ENCODE measurements at regions not wholly inside any gene's neighbourhood (a gene's known extent, or its start where the extent isn't known, plus 50 kb on each side); places are given as distances from the start of the nearest gene placed in this dataset.

- no peak for ATAC-seq
- intact Hi-C loops (cut with DNase I): no loop called here
- DNase-seq (ENCODE audit: missing footprints): no peak
These were observed 138.9 kb upstream of the CA10 start for GRCh38 chr17:52297230-52298010.

DNA sequence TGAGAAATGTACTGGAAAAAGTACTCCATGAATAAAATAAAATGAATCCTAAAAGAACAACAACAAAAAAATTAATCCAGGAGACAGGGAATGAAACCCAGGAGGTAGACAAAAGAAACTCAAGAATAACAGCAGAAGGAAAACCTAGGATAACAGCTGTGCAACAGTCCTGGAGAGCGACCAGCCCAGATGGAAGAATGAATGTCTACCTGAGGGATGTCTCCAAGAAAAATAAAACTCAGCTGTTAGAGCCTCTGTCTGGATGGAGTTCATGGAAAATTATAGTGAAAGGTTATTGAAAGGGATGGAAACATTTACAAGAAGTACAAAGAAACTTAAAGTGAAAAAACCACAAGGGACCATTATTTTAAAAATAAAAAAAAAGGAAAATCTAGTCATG is 135.8 kb upstream of the CA10 start:
- intact Hi-C loops (cut with DNase I): no loop called here
- no peak for DNase-seq (ENCODE audit: missing footprints)

DNA sequence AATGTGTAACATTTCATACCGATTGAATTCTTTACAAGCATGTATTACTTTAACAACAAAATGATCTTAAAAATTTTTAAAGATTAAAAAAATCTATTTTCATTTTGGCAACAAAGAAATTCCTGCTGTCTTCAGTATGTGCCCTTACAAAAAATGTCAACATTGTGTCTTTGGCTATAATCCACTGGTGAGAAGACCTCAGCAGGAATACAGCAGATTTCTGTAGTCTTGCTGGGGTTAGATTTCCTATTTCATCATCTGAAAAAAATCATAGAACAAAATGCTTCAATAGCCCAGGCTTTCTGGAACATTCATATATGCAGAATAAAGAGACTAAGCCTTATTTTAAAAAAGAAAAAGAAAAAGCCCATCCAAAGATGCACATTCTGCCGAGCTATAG is 129.1 kb upstream of the CA10 start:
- ATAC-seq (no peak), DNase-seq (ENCODE audit: missing footprints) (no peak)
- intact Hi-C loops (cut with DNase I): no loop called here

More for the DNA sequence above, 135.8 kb upstream of the CA10 start:
- no peak for ATAC-seq

DNA sequence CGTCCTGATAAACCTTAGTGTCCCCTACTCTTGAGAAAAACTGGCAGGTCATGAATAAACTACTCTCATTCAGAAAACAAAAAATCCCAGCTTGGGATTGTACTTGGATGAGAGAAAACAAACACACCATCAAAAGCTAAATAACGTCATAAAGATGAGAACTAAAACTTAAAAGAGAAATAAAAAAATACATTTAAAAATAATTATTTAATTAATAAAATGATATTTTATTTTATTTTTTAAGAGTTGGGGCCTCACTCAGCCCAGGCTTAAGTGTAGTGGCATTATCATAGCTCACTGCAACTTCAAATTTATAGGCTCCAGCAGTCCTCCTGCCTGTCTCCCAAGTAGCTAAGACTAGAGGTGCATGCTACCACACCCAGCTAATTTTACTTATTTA is 125.4 kb upstream of the CA10 start:
- DNase-seq (ENCODE audit: missing footprints) (no peak), ATAC-seq (no peak)
- intact Hi-C loops (cut with DNase I): no loop called here

GRCh38 chr17:52276381-52277008 is 118.0 kb upstream of the CA10 start:
- intact Hi-C loops (cut with DNase I): no loop called here
- ATAC-seq: no peak
- DNase-seq (ENCODE audit: missing footprints): no peak

GRCh38 chr17:52271781-52272180 is 113.3 kb upstream of the CA10 start:
- intact Hi-C loops (cut with DNase I): no loop called here
- no peak for ATAC-seq
- DNase-seq (ENCODE audit: missing footprints): no peak

GRCh38 chr17:52255347-52255746 is 96.8 kb upstream of the CA10 start:
- ATAC-seq (no peak), DNase-seq (ENCODE audit: missing footprints) (no peak)
- intact Hi-C loops (cut with DNase I): no loop called here

GRCh38 chr17:52244689-52245088 is 86.2 kb upstream of the CA10 start:
- intact Hi-C loops (cut with DNase I): no loop called here
- DNase-seq (ENCODE audit: missing footprints): no peak
- ATAC-seq: no peak

DNA sequence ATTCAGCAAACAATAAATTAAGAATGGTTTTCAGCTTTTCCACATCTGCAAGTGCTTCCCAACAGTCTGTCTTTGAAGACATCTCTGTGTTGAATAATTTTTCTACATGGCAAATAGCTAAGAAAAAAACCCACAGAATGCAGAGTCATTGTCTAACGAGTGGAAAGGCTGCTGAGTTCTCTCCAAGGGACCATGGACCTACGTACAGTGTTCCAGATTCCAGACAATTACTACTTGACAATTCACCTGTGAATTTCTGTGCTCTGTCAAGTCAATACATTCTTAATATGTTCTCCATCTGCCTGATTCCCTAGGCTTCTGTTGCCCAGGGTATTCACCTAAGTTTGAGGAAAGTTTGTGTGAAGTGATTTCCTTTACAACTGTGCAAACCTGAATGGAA is 83.8 kb upstream of the CA10 start:
- no peak for ATAC-seq
- intact Hi-C loops (cut with DNase I): no loop called here

DNA sequence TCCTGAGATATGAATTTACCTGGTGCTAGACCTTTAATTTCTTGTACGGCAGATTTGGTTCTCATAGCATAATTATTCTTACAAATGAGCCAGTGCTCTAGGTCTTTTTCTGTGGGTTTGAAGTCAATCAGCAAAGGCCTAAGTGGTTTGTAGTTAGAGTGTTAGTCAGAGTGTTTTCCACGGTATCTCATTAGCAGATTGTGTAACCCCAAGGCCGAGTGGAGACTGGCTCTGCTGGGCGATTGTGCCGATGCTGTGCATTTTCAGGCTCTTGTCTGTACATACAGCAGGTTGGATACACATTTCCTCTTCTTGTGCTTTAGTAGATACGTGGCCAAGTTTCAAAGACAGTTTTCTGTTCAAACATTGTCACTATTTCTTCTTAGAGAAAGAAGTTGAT is 78.6 kb upstream of the CA10 start:
- intact Hi-C loops (cut with DNase I): no loop called here
- ATAC-seq (no peak), DNase-seq (ENCODE audit: missing footprints) (no peak)

More for the DNA sequence above, 83.8 kb upstream of the CA10 start:
- DNase-seq (ENCODE audit: missing footprints): no peak

- ATAC-seq (no peak), DNase-seq (ENCODE audit: missing footprints) (no peak)
- intact Hi-C loops (cut with DNase I): no loop called here
These were observed 77.0 kb upstream of the CA10 start for GRCh38 chr17:52235516-52235915.

GRCh38 chr17:52233632-52234031 is 75.1 kb upstream of the CA10 start:
- DNase-seq (ENCODE audit: missing footprints) (no peak), ATAC-seq (no peak)
- intact Hi-C loops (cut with DNase I): no loop called here

DNA sequence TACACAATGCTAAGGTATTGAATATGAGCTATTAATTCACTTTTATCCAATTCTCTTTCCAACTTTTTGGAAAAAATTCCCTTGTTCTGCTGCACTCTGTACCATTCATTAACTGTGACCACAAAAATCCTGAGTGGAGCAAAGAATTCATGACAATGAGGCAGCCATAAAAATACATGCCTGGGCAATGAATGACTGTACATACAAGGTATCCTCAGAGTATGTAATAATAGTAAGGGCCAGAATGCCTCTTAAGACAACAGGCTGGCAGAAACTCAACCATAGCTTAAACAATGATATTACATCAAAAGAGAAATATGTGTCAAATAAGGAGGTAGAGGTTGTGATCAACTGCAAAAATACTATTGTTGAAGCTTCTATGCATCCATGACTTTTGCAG is 74.7 kb upstream of the CA10 start:
- ATAC-seq: no peak
- no peak for DNase-seq (ENCODE audit: missing footprints)
- intact Hi-C loops (cut with DNase I): no loop called here

- intact Hi-C loops (cut with DNase I): no loop called here
- ATAC-seq (no peak), DNase-seq (ENCODE audit: missing footprints) (no peak)
These were observed 70.3 kb upstream of the CA10 start for GRCh38 chr17:52228823-52229222.

DNA sequence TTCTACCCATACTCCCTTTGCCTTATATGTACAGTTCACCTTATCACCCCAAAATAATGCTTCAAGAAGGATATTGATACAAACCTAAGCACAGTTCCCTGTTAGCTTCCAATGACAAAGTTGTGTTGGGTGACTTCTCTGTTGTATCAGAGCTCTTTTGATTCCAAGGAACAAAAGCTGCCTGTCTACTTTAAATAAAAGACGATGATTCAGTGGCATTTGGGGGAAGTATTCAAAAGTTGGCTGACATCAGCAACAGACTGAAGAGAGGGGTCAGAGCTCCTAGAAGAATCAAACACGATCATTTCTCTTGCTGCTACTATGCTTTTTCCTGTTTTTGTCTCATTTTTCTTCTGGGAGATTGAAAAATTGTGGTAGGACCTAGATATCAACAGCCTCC is 69.4 kb upstream of the CA10 start:
- ATAC-seq (no peak), DNase-seq (ENCODE audit: missing footprints) (no peak)
- intact Hi-C loops (cut with DNase I): no loop called here

DNA sequence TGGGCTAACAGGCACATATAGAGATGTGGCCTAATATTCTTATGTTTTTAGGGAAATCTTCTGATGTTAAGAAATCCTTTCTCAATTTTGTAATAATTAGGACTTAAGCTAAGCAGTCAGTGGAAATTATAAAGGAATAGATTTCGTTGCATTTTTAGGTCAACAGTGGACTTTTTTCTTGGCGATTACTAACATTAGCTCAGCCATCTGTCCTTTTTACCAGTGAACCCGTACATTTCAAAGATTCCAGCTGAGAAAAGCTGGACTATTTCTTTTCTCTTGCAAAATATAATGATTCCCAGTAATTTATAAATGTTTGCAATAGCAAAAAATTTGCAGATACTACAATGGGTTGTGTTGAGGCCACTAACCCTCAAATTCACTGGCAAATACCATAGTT is 54.9 kb upstream of the CA10 start:
- DNase-seq (ENCODE audit: missing footprints) (no peak), ATAC-seq (no peak)
- intact Hi-C loops (cut with DNase I): no loop called here

DNA sequence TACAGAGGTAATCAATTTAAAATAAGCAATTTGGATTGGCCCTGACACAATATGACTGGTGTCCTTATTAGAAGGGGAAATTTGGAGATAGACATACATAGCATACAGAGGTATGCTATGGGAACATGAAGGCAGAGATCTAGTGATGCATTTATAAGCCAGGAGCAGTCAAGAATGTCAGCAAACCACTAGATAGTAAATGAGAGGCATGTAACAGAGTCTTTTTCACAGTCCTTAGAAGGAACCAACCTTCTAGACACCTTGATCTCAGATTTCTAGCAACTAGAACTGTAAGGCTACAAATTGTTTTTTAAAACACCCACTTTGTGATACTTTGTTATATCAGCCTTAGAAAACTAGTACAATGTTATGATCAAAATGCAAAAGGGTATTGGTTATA is 54.3 kb upstream of the CA10 start:
- DNase-seq (ENCODE audit: missing footprints) (no peak), ATAC-seq (no peak)
- intact Hi-C loops (cut with DNase I): no loop called here

- DNase-seq (ENCODE audit: missing footprints) (no peak), ATAC-seq (no peak)
- intact Hi-C loops (cut with DNase I): no loop called here
These were observed 51.0 kb upstream of the CA10 start for GRCh38 chr17:52209507-52209906.

Data from Right ventricle myocardium inferior (tissue), 1 donor.